ENCODE measurements at regions not wholly inside any gene's neighbourhood (a gene's known extent, or its start where the extent isn't known, plus 50 kb on each side); places are given as distances from the start of the nearest gene placed in this dataset.

DNA sequence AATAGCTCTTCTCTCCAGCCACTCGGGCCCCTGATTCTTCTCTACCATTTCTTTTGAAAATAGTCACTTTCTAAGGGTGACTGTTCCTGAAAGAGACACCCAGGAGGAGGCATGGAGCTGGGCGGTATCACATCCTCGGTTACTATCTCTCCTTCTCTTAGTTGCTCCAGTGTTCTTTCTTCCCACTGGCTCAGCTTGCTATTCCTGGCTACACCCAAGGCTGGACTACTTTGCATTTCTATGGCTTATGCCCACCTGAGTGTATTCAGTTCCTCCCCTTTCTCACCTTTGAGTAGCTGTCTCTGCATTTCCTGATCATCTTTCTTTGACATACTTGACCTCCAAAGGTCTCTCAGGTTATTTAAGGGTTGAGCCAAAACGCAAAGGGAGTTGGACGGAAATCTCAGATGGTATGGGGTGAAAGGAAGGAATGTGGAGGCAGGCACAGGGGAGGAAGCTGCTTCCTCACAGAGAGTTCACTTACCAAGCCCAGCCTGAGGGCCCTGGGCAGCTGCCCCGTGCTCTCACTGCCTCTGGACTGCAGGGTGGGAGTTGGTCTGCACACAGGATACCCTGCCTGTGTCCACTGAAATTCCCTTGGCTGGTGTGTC is 155.7 kb downstream of the SNX19 start:
- DNase-seq (no peak), FAIRE-seq (no peak), ATAC-seq (no peak)
- peaks cover 0 to 7% (median 0%) of the 10 kb centered on the region in 3 donors for H3K4me1 ChIP-seq
- no peaks in the 10 kb centered on the region for H3K36me3 ChIP-seq
- H3K27me3 ChIP-seq, result no peaks in the 10 kb centered on the region
- no peak for TF ChIP-seq CTCF (IDR thresholded peaks at IDR 0.05)
- H3K9me3 ChIP-seq, result no peaks in the 10 kb centered on the region
- intact Hi-C loops (cut with DNase I), result no loop called here
- H3K27ac ChIP-seq, result no peak overlapping the region
- H3K4me3 ChIP-seq, result no peak overlapping the region
- 54 to 58% methylated on average over 6 of the region's 6 CpGs for WGBS, 2 donors

DNA sequence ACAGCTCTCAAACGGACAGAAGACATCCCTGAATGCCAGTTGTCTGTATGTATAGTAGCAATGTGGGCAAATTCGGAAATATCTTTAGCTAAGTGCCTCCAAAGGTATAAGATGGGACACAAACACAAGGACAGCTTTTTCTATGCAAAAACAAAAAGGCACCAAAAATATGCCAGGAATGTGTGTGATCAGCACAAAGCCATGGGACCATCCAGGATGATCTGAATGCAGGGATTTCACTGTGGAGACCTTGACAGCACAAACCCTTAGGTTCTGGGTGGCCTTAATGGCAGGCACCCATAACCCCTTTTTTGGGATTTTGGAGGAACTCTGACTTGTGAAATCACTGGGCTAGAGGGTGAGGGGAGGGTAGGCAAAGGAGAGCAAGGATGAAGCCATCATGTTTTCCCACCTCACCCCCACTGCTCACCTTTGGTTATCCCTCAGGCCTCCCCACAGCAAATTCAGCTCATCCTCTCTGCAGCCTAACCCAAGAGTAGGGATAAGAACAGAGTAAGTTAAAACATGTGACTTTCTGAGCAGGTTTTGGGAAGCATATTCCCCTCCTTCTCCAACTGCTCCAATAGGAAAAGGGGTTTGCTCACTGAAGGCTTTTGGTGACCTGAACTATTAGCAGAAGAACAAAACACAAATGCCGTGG is 154.6 kb downstream of the SNX19 start:
- FAIRE-seq (no peak), DNase-seq (no peak), ATAC-seq (no peak)
- Histone ChIP-seq H3K4me3 (no peak overlapping the region), H3K9me3 (no peaks in the 10 kb centered on the region), H3K4me1 (peaks cover 0 to 7% (median 0%) of the 10 kb centered on the region in 3 donors), H3K27me3 (no peaks in the 10 kb centered on the region), H3K27ac (no peak overlapping the region), H3K36me3 (no peaks in the 10 kb centered on the region)
- WGBS, 2 donors, result 64 to 70% methylated on average over 3 of the region's 3 CpGs
- intact Hi-C loops (cut with DNase I), result no loop called here
- TF ChIP-seq CTCF (IDR thresholded peaks at IDR 0.05), result no peak

- WGBS, 2 donors, result 28 to 33% methylated on average over 7 of the region's 7 CpGs
- H3K9me3 ChIP-seq, result no peaks in the 10 kb centered on the region
- peak overlapping the region in 1 of 4 donors; percentile 50 for H3K27ac ChIP-seq
- FAIRE-seq (no peak), ATAC-seq (peak; percentile 90 to 96 (median 92)), DNase-seq (peak in 5 of 6 donors; percentile 39 to 89 (median 83))
- H3K4me3 ChIP-seq, result no peak overlapping the region
- intact Hi-C loops (cut with DNase I), result no loop called here
- TF ChIP-seq CTCF (IDR thresholded peaks at IDR 0.05), result no peak
- no peaks in the 10 kb centered on the region for H3K27me3 ChIP-seq
- H3K4me1 ChIP-seq, result peaks cover 0 to 7% (median 0%) of the 10 kb centered on the region in 3 donors
- no peaks in the 10 kb centered on the region for H3K36me3 ChIP-seq
These were observed 153.6 kb downstream of the SNX19 start for GRCh38 chr11:130762638-130763037.

GRCh38 chr11:130763087-130763980 is 152.9 kb downstream of the SNX19 start:
- FAIRE-seq, result no peak
- DNase-seq, result peak in 2 of 6 donors; percentile 13 to 32

More at GRCh38 chr11:130763087-130763980, 152.9 kb downstream of the SNX19 start:
- H3K9me3 ChIP-seq, result no peaks in the 10 kb centered on the region
- H3K4me3 ChIP-seq, result no peak overlapping the region
- no peak for TF ChIP-seq CTCF (IDR thresholded peaks at IDR 0.05)
- ATAC-seq, result peak in 2 of 4 donors; percentile 14 to 45
- H3K36me3 ChIP-seq, result no peaks in the 10 kb centered on the region
- peaks cover 0 to 7% (median 0%) of the 10 kb centered on the region in 3 donors for H3K4me1 ChIP-seq
- H3K27me3 ChIP-seq, result no peaks in the 10 kb centered on the region
- intact Hi-C loops (cut with DNase I), result no loop called here
- 75 to 78% methylated on average over 16 of the region's 16 CpGs for WGBS, 2 donors
- H3K27ac ChIP-seq, result peak overlapping the region in 1 of 4 donors; percentile 50
